ENCODE measurements at regions not wholly inside any gene's neighbourhood (a gene's known extent, or its start where the extent isn't known, plus 50 kb on each side); places are given as distances from the start of the nearest gene placed in this dataset.

- no peak for TF ChIP-seq CTCF (IDR thresholded peaks at IDR 0.05)
- TF ChIP-seq POLR2A (IDR thresholded peaks at IDR 0.05), result no peak
- TF ChIP-seq POLR2AphosphoS5 (IDR thresholded peaks at IDR 0.05), result no peak
Measured at GRCh38 chr4:22020129-22020528, 71.6 kb upstream of the KCNIP4 start.
